Suppressor macrophage treated with lipopolysaccharide for 4 hours (primary cell): ENCODE measurements at regions not wholly inside any gene's neighbourhood (a gene's known extent, or its start where the extent isn't known, plus 50 kb on each side); places are given as distances from the start of the nearest gene placed in this dataset.

Source experiments
- DNase-seq: peaks from one replicate; pipeline ENCODE4 v3.0.0-alpha.2; 2020

DNA sequence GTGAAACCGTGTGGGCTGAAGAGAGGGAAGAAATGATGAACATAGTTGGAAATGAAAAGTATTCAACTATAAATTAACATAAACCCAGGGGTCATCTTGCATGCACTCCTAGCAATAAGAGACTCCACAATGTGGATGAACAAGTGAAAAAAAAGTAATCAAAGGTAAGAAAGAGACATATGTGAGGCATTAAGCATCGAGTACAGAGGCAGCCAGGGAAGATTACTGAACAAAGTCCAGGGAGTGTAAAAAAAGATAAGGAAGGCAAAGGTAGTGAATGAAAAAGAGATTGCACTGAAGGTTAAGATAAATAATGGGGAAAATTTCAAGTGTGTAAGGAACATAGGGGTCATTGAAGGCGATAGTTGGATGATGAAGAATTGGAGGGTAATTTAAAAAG is 330.8 kb upstream of the PROX1 start:
- DNase-seq, result no peak

DNA sequence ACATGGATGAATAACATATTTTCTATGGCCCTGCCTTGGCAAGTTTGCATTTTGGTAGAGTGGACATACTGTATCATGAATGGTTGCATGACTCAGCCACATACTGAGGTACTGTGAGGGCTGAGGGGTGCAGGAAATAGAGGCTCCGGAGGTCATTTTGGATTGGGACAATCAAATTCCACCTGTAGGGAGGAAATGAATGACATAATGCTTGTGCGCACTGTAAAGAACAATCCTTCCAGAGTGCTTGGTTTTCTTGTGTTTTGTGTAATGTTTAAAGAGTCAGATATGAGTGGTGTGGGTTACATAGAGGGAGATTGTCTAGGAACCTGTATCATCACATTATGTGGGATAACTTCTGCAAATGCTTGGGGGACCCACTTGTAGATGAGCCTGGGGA is 329.9 kb upstream of the PROX1 start:
- no peak for DNase-seq

DNA sequence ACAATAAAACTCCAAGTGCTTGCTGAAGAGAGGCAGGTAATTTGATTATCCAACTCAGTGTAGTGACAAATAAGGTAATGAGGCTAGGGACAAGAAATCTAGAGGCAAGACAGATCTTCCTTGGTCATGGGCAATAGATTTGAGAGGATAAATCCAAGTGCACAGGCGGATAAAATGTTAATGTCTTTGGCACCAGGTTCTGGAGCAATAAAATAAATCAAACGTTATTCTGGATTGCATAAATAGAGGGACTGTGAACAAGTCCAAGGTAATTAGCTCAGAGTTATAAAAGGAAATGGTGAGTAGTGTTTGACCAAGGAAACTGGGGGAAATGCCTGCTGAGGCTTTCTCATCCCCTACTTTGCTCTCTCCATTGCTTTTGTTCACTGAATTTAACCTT is 329.3 kb upstream of the PROX1 start:
- DNase-seq, result no peak

DNA sequence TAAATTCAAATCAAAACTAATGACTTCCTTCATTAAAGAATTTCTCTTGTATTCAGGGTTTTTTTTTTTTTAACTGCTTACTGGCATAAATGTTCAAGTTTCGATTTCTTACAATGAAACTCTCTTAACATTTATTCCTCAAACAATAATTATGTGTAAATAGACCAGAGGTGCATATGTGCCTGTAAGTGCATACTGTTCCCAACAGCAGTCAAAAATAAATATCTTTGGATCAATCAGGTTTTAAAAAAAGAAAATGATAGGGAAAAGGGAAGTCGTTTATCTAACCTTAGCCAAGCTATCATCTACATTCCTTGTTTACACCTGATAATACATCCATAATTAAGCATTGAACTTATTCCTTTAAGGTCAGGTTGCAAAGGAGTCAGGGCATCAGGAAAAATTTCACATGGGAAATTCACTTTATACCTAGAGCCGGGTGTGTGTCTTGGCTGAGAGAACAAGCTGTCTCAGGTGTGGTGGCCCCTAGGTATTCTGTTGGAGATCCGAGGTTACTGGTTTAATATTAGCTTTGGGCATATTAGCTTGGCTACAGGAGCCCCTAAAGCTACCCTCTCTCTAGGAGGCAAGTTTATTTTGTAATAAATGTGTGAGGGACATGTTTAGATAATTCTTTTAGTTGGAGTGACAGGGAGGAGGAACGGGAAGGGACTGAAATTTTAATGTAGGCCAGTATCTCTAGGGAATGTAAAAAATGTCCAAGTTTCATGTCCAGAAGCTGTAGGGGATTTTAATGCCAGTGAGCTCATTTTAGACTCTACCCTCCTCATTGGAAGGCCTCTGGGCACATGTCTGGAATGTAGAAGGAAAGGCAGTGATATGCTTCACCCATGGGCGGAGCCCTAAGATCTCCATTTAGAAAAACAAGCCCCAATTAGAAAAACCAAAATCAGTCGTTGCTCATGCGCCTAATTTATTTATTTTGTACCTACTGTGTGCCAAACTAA is 327.9 kb upstream of the PROX1 start:
- no peak for DNase-seq

DNA sequence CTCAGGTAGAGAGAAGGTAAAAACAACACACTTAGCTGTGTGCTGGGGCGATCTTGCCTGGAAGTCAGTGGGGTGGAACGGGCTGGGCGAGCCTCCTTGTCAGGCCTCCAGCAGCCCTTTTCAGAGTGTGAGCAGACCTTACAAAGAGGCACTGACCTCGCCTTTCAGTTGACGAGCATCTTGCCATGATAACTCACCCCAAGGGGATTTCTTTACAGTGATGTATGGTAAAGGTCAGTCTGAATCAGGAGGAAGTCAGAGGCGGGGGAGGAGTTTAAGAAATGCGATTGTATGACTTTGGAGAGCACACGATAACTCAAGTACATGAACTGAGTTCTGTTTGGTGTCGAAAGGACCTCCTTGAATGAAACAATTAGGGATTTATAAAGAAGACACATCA is 326.5 kb upstream of the PROX1 start:
- peak; percentile 3 for DNase-seq

DNA sequence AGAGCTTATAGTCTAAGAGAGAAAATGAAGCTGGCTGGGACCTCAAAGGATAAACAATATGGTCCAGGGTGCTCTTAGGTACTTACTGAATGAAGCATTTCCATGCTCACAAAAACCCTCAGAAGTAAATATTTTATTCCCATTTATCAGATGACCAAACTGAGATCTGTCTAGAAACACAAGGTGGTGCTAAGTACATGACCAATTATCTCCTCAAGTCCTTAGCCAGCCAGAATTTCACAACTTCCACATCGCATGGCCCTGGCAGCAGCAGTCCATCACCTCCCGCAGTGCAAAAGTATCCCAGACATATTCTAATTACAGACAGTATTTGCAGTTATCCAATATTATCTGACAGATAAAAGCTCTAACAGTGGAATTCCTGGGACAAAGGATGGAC is 321.7 kb upstream of the PROX1 start:
- no peak for DNase-seq

DNA sequence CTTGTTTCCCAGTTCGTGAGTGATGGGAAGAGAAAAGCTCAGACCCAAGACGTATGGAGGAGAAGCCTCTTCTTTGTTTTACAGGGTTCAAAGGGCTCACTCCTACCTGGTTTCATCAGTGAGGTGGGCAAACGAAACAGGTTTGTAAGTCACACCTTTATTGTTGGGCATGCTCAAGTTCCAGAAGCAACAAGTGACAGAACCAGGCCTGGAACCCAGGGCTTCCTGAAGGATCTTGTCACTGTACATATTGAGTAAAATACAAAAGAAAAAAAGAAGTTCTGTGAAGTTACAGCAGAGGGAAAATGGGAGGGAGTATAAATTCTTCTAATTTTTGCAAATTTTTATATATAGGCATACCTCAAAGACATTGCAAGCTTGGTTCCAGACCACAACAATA is 320.9 kb upstream of the PROX1 start:
- no peak for DNase-seq

DNA sequence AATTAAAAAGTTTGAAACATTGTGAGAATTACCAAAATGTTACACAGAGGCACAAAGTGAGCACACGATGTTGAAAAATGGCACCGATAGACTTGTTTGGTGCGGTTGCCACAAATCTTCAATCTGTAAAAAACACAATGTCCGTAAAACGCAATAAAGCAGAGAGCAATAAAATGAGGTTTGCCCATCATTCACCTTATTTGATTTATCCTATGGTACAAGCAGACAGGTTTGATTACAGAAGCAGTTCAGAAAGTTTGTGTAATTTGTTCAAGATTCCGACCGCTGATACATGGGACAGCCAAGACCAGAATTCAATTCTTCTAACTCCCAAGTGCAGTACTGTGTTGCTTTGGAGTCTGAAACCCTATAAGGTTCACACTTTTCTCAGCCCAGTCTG is 318.3 kb upstream of the PROX1 start:
- DNase-seq, result no peak

DNA sequence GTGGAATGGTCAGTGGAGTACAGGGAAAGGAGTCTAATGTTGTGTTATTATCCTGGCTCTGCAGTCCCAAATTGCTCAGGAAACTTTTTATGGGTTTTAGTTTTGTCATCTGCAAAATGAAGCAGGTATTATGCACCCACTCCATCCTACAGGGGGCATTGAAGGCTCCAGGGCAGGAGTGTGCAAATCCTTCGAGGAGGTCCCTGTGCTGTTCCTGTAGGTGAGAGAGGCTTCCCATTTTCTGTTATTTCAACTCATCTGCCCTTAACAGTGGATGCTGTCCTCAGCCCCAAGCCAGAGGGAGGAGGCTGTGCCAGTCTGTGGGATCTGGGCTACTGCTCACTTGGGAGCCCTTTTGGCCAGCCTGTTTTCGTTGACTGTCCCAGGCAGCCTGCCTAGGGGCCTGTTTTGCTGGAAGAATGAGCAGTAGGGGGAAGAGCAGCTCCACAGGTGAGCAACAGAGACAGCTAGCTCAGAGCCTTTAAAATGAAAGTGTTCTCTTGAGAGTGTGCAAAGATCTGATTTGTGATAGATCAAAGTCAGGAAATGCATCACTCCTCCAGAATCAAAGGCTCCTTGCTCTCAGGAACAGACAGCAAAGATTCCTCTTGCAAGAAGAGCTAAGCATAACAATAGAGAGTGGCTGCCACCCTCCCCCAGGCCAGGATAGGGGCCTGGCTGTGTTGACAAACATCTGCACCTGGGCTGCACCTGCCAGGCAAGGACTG is 317.6 kb upstream of the PROX1 start:
- no peak for DNase-seq

DNA sequence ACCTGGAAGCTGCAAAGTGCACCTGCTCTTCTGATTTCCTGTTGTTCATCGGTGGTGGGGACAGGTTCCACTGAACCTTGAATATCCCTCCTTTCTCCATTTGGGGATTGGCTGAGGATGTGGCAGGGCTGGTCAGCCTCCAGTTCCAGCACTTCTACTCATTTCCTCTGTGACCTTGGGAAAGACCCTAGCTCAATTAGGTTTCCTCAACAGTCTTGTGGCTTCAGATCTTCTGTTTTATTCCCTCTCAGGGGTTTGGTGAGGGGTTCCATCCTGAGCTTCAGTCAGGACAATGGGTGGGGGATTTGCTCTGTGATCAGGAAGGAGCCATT is 317.1 kb upstream of the PROX1 start:
- DNase-seq, result no peak

DNA sequence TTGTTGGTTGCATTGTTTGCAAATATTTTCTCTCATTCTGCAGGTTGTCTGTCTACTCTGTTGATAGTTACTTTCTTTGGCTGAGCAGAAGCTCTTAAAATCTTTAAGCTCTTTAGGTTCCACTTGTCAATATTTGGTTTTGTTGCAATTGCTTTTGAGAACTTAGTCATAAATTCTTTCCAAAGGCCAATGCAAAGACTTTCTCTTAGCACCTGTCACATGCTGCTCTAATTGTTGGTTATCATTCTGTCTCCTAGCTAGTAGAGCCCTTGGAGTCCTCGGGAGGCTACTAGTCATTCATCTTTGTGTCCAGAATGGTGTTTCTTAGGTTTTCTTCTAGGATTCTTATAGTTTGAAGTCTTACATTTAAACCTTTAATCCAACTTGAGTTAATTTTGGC is 312.7 kb upstream of the PROX1 start:
- no peak for DNase-seq

DNA sequence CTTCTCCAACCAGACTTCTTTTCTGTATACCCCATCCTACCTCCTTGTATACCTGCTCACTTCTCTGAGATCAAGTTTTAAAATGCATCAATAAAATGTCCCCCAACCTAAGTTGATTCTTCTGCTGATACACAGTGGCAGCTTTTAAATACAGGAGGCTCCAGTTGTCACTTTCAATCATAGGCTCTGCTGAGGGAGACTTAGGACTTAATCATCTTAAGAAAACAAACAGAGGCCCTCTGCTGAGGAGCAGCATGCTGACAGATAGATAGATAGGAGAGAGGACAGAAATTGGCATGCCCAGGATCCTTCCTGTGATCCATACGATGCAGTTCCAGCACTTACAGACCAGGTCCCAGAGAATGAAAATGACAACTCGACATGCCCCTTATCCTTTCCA is 311.0 kb upstream of the PROX1 start:
- DNase-seq, result no peak

DNA sequence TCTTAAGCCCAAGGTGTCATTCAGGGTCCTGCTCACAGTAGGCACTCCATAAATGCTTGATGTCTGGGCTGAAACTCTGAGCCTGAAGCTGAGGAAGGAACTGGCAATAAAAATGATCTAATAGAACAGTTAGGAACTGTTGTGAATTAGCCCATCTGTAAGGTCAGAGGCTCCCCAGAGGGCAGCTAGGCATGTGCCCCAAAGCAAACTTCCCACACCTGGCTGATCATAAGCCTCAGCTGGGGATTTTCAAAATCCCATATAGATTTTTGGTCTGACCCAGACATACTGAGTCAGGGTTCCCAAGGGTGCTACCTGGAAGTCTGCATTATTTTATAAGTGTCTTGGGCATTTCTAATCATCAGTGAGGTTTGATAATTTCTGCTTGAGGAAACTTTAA is 309.4 kb upstream of the PROX1 start:
- no peak for DNase-seq

DNA sequence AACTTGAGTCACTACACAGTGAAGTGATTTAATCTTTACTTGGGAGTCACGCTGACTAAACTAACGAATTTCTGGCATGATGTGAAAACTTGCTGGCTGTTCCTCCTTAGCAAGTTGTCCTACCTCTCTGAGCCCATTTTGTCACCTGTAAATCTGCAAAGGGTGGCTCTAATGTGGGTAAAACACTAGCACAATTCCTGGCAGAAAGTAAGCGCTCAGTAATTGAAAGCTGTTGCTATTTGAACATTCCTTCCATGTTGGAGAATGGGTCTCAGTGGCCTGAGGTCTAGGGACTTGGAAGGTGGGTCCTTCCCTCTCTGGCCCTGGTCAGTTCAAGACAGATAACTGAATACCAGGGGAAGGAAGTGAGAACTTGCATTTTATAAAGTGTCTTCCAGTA is 309.0 kb upstream of the PROX1 start:
- DNase-seq, result no peak

DNA sequence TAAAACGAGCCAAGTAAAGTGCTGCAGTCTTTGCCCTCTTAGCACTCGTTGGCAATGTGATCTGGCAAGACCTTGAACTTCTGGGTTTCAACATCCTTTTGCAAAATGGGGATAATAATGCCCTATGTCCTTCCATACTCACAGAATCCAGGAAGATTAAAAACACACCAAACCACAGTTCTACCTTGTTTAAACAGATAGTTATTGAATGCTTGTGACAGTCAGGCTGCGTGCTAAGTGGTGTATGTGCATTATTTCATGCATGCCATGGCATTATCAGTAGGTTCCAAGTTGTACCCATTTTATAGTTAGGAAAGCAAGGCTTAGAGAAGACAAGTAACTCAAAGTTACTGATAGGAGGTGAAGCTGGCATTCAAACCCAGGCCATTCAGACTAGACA is 308.6 kb upstream of the PROX1 start:
- no peak for DNase-seq

DNA sequence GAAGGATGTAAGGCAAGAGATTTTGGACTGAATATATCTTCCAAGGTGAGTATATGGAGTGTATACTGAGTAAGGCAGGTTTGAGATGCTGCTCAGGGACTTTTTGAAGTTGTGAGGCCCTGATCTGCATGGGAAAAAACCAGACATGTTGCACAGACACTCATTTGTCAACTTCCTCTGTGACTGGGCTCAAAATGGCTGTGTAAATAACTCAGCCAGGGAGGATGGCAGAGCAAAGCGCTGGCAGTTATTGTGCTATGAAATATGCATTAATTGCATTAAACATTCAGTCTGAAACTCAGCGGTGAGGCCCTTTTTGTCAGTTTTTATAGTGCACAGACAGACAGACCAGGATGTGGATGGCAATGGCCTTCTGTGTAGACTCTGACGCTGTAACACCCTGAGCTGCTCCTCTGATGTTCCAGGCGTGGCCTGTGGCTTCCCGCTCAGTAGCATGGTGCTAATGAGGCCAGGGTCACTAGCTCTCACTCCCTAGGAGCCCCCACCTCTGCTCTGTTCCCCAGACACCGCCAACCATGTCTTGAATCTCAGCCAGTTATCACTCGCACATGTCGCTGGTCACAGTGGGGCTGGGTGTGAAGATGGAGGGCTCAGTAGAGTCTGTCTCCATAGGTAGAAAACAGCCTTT is 307.0 kb upstream of the PROX1 start:
- no peak for DNase-seq

DNA sequence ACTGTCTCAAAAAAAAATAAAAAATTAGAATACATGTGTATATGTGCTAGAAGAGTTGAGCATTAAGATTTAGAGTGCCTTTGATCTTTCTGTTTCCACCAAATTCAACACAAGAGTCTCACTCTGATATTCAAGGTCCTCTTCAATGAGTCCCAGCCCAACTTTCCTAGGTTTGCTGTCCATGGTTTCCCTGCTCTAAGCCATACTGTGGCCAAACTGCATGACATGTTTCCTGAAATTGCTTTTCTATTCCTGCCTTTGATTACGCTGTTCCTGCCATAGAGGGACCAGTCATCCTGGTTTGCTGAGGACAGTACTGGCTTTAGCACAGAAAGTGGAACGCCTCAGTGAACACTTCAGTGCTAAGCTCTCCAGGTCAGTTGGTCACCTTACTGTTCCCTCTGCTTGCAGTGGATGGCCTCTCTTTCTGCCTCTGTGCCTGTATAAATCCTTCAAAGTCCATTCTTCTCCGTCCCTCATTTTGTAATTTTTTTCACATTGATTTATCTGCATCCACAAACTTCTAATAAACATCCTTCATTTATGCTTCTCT is 305.9 kb upstream of the PROX1 start:
- no peak for DNase-seq

DNA sequence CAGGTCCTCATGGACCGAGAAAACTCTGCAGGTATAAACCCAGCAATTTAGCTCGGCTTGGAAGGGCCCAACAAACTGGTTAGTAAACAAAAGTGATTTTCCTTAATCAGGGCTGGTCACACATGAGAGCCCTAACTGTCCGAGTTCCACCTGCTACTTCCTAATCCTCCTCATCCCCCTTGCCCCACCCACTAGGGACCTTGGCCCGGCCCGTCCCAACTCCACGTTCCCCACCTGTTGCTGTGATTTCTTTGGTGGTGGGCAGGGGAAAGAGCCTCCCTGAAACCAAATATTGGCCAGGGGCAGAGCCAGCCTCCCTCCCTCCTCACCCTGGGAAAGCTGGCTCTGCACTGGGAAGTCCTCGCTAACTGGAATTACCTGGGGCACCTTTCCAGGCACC is 304.2 kb upstream of the PROX1 start:
- no peak for DNase-seq

DNA sequence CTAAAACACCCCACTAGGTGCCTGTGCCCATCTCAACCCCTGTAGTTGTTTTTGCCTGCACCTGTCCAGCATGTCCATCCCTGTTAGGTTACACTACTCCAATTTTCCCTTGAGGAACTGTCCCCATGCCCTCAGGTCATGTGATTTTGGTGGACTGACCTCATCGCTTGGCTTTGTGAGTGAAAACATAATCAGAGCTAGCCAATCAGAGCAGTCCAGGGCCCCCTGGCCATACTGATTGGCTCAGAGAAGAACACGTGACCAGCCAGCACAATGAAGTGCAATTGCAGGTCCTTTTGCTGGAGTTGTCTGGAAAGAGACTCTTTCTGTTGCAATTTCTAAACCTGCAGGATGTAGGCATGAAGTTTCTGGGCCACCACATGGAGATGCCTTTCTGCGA is 303.3 kb upstream of the PROX1 start:
- no peak for DNase-seq

DNA sequence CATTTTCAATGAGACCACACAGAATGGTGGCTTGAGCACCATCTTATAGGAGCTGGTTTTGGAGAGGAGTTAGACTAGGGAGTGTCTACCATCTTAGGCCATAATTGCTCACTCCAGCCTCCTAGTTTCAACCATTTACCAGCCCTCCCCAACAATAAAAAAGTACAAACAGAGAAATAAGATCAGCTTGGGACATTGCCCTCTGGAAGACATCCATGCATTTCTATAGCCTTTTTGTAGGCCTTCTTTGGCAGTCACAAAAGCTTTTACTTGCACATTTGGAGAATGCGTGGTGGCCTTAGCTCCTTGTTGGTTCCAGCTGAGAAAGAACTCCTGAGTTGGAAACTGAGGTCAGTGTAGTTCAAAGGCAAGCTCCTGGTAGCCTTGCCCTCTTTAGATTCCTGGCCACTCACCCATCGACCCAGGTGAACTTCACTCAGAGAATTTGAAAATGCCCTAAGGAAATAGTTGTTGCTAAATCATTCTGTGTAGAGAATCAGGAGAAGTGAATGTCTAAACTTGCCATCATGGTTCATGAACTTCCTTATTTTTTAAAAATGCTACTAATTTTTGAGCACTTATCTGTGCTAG is 301.7 kb upstream of the PROX1 start:
- DNase-seq, result no peak

DNA sequence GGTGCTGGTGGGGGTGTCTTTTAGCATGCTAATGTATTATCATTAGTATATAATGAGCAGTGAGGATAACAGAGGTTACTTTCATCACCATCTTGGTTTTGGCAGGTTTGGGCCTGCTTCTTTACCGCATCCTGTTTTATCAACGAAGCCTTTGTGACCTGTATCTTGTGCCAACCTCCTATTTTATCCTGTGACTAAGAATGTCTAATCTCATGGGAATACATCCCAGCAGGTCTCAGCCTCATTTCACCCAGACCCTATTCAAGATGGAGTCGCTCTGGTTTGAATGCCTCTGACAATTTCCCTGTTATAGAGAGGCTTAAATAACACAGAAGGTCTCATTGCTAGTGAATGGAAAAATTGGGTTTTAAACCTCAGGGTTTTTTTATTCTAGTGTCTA is 300.8 kb upstream of the PROX1 start:
- DNase-seq, result no peak

DNA sequence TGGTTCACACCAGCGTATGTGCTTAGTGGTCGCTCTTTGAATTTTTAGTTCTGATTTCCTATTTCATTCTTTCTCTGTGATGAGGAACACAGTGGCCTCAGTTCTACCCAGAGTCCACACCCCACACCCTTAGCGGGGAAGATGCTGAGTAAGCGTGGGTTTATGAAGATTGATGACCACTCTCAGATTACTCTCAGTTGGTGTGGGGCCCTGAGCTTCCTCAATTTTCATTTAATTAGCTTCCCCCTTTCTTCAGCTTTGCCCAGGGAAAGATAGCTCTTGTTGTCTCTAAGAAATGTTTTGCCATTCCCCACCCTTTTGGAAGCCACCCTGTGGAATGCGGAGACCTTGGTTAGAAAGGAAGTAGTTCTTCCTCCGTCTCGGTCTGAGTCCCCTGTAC is 299.9 kb upstream of the PROX1 start:
- no peak for DNase-seq

DNA sequence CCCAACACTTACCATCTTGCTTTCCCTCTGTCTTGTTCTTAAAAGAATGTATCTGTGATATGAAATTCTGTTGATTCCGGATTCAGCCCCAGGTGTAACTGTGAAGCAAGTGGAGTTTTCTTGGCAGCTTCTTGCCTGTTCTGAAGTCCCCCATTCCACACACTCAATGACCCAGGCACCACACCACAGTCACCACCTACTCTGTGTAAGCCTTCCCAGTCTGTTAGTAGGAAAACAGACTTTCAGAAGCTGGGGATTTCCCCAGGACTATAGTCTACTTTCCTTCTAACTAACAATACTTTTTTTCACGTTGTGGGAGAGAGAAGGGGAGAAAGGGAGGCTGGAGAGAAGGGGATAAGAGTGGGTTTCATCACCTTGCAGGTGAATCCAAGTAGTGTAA is 299.1 kb upstream of the PROX1 start:
- no peak for DNase-seq
